LHCN-M2 (cell line): ENCODE measurements at regions not wholly inside any gene's neighbourhood (a gene's known extent, or its start where the extent isn't known, plus 50 kb on each side); places are given as distances from the start of the nearest gene placed in this dataset.
"Not testable (repeated sequence)": the region's sequence is repeated elsewhere in the genome, so short reads cannot be mapped to it uniquely, and the experiment has no call there.

ENCODE experiments used
- DNase-seq: peaks from one replicate; pipeline ENCODE4 v3.0.0-alpha.2; 2012; ENCODE audit warnings: low read depth

DNA sequence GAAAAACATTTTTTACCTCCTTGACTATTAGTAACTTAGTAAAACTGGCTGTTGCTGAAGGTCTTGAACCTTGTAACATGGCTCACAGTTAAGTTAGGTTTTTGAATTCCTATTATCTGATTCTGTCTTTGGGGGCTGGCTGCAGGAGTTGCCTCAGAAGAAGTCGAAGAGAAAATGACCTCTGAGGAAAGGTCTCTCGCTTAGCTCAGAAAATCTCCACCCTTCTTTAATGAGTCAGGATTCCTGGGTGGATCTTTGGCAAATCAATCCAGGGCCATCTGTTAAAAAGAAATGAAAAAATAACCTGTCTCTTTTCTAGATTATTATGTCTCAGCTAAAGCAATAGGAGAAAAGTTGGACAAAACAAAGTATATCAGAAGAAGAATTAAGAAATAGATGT lies 267.8 kb upstream of the SEMA3C start:
- DNase-seq = no peak

DNA sequence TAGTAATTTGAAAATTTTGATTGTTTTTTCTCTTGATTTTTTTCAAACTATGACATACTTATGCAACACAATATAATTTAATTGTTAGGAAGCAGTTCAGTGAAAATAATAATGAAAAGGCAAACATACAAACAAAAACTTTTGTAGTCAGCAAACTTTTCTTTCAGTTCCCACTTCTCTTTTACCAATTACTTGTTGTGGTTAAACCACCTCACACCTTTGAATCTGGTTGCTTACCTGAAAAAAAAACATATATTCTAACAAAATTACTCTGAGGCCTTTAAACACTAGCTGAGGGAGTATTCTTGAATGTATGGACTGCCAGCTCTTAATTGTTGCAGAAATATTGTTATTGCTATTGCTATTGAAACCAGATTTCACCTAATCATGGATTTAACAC lies 266.2 kb upstream of the SEMA3C start:
- DNase-seq = no peak

DNA sequence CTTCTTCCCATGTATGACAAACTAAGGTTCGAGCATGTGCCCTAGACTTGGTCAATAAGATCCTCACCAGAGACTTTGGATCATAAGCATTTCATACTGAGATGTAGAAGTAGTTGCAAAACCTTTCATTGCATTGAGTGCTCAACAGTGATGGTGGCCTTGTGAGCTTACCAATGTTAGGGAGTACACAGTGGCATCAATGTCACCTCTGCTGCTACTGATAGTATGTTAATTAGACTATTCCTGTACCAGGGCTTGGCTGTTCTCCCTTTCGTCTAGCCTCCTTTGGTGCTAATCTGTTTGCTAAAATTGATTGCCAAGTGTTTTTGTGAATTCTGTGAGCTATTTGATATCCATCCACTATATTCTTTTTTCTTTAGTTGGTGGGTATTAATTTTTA lies 264.5 kb upstream of the SEMA3C start:
- no peak for DNase-seq

DNA sequence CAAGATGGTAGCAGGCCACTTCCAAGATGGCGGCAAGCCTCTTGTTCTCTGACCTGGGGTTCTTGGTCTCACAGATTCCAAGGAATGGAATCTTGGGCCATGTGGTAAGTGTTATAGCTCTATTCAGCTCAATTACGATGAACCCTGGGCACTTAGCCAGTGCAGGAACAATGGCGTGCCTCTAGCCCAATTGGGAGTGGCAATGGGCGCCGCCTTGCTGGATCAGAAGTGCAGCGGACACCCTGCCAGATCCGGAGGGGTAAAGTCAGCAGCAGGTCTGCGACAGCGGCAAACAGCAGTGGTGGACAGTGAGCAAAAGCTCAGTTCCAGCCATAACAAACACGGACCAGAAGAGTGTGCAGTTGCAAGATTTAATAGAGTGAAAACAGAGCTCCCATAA lies 263.2 kb upstream of the SEMA3C start:
- not testable (repeated sequence) for DNase-seq

DNA sequence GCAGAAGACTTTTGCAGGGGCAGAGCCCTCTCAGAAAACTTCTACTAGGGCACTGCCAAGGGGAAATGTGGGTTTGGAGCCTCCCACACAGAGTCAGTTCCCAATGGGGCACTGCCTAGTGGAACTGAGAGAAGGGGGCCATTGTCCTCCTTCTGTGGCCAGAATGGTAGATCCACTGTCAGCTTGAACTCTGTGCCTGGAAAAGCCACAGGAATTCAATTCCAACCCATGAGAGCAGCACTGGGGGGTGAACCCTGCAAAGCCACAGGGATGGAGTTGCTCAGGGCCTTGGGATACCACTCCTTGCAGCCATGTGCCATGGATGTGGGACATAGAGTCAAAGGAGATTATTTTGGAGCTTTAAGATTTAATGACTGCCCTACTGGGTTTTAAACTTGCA lies 262.2 kb upstream of the SEMA3C start:
- DNase-seq = no peak

DNA sequence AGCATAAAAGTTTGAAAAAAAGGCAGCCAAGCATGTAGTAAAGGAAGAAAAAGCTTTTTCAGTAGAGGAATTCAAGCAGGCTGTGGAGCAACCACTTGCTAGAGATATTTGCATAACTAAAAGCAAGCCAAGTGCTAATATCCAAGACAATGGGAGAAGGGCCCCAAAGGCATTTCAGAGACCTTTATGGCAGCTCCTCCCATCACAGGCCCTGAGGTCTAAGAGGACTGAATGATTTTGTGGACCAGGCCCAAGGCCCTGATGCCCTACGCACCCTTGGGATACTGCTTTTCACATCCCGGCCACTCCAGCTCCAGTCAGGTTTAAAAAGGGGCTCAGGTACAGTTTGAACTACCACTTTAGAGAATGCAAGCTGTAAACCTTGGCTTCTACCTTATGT lies 261.7 kb upstream of the SEMA3C start:
- DNase-seq = no peak

DNA sequence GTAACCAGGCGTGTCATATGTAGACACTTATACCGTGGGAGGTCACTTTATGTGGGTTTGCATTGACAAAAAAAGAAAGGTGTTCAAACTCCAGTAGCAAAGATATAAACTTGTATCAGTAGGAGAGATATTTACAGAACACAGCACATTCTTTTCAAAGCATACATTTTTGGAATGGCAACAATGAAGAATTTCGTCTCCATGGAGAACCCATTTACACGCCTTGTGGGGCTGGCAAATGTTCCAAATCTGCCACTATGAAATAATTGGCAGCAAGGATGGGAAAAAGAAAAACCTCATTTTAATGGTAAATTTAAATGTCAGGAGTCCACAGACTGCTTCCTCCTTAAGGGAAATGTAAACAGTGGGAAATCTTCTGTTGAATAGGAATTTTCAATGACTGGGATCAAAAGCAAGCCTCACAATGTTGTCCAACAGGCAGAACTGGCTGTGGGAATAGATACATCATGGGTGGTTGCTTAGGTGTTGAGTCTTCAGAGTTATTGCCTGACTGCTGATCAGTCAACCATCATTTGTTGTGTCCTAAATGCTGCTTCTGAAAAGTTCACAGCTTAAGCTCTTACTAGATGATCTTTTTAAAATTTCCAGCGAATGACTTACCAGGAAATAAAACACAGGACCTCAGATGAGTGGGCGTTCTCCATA lies 256.6 kb upstream of the SEMA3C start:
- no peak for DNase-seq

DNA sequence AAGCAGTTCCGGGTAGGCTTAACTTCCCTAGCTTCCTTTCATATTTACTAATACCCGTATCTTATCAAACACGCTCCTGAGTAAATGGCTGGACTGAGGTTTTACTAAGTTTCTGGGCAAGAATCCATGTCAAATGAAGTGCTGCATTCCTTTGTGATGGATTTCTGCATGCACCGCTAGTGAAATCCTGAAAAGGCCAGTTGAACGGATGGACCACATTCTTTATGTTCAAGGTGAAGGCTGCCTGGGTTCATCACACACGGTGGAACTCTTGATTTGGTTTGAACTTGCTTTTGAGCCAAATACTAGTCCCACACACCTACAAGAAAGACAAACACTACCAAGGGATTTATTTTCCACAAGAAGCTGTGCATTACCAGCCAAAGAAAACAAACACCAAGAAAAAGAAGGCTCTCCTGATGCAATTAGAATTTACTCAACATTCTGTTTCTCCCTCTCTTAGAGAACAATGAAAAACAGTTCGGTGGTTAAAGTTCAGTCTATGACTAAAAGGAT lies 255.0 kb upstream of the SEMA3C start:
- DNase-seq = peak; percentile 79

DNA sequence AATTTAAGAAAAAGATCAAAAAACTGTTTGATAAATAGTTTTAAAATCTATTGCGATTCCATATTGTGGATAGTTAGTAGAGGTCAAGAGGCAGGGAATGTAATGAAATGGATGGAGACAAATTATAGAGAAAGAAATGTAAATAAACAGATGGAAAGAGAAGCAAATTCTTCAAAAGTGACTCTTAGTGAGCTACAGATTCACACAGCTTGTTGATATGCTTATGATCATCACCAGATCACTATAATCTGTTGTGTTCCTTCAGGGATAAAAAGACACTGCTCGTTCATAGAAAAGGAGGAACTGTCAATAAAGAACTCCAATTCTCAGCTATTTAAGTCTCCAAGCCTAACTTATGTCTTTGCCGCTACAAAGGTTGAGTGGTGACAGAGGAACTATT lies 251.4 kb upstream of the SEMA3C start:
- DNase-seq = no peak

DNA sequence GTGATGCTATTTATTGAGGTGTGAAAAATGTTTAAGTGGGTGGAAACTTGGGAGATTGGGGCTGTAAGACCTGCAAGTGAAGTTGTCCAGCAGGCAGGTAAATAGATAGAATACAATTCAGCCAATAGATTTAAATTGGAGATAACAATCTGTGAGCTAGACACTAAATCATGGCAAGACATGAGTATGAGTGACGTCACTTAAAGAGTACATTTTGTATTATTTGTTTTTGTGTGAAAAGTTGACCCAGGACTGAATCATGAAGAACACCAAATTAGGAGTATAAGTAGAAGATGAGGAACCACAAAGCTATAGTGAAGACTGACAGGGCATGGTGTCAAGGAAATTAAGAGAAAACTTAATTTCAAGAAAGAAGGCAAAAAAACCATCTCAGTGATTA lies 249.1 kb upstream of the SEMA3C start:
- peak; percentile 43 for DNase-seq

DNA sequence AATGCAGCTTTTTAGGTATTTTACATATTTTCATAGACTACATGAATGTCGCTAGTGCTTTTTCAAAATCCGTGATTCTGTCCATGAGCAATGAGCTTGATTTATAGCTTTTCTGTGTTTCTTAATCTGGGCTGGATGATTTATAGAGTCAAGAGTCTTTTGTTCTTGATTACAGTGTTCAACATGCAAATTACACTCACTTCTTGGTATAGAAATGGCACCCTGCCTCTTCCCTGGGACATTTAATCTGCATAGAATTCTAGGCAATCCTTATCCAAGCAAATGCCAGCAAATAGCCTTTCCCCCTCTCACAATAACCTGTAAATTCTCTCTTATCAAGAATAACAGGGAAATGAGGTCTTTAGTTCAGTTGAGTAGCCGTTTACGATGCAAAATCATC lies 246.2 kb upstream of the SEMA3C start:
- no peak for DNase-seq

DNA sequence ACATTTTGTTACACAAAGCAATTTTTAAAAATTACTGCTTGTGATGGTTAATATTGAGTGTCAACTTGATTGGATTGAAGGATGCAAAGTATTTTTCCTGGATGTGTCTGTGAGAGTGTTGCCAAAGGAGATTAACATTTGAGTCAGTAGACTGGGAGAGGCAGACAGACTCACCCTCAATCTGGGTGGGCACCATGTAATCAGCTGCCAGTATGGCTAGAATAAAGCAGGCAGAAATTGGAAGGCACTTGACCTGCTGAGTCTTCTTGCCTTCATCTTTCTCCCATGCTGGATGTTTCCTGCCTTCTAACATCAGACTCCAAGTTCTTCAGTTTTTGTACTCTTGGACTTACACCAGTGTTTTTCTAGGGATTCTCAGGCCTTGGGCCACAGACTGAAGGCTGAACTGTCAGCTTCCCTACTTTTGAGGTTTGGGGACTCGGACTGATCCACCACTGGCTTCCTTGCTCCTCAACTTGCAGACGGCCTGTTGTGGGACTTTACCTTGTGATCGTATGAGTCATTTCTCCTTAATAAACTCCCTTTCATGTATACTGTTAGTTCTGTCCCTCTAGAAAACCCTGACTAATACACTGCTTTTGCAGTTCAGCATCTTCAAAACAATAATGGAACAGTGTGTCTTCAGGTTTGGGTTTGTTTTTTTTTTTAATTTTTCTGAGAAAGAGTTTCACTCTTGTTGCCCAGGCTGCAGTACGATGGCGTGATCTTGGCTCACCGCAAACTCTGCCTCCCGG lies 244.1 kb upstream of the SEMA3C start:
- peak; percentile 82 for DNase-seq

DNA sequence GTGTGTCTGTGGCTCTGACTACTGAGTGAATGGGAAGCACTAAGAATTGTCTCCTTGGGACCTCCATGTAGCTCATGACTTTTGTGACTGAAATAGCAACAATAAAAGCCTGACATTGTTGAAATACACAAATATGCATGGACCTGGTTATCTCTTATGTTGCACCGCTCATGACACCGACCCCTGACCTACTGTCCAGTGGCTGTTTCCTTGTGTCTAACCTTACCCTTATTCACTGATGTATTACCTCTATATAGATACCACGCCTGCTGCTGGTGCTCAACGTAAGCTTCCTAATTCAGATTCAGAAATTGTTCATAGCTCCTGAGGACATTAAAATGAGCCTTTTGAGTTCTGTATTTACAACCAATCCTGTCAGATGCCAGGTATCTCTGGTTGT lies 243.4 kb upstream of the SEMA3C start:
- DNase-seq = no peak

DNA sequence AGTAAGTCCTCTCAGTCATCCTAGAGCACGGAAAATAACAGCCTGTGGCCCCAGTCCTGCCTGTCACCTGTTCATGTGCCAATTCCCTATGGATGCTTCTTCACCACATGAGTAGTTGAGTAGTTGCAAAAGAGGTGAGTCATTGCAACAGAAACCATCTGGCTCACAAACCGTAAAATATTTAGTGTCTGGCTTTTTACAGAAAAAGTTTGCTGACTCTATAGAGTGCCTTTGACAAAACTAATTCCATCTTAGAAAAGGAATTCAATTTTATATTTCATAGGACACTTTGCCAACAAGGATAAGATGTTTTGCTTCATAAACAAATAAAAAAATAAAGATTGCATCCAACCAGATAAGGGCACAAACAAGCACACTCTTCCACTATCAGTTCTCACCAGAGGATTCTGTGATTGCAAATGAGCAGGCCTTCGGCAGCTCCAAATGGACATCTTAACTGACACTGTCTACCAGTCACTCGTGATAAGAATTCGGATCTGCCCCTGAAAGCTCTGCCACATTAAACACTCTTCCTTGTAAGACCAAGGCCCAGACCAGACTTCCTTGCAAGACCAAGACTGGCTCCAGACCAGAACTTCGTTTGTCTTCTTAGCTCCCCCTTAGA lies 242.7 kb upstream of the SEMA3C start:
- DNase-seq = peak; percentile 100

DNA sequence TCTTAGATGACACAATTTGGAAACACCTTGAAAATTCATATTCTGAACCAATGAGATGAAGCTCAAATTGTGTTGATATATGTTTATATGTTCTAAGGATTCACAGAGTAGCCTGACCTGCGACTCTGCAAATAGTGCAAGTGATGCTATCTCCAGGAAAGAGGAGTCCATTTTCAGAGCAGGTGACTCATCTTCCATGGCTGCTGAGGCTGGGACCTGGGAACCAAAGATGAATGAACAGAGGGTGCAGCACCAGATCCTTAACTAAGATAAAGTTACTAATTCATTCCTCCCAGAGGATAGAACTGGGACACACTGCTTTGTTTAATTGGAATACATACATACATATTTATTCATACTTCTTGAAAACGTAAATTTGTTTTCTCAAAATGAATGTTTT lies 240.6 kb upstream of the SEMA3C start:
- peak; percentile 67 for DNase-seq

DNA sequence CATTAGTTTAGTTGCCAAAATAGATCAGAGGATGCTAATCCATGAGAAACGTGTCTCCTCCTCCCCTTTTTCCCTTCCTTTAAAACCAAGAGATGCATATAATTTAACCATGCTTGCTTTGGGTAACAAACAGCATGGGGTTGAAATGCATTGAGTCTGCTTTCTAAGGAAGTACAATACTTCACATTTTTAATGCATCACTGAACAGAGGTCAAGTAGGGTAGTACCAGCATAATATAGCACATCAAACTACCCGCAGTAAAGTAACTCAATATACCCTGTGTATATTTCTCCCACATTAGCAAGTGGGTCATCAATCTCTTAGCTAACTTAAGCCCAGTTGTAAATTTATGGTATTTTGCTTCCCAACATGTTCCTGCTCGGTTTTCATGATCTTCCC lies 239.3 kb upstream of the SEMA3C start:
- no peak for DNase-seq

DNA sequence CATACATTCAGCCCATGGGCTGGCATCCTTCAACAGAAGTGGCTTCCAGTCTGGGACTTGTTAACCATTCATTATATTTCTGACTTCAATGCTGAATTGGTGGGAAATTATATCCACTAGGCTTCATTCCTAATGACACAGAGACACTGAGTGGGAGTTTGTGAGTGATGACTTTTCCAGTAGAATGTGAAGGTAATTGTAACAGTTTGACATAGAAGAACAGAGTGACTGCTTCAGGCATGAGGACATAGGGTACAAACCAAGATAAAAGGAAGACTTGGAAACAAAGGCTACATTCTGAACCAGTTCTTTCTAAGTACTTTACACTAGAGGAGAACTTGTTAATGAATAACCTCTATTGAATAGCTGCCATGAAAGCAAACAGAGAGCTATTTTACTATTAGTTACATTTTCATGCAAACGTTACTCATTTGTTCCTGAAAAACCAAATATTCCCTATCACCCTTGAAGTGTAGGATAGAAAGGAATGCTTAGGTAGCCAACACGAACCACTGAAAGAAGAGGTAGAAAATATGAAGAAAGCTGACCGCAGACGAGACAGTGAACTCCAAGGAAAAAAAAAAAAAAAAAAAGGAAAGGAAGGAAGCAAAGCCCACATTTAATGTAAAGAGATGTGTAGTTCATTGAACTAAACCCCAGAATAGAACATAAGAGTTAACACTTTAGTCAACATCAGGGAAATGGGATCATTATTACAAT lies 237.0 kb upstream of the SEMA3C start:
- no peak for DNase-seq

DNA sequence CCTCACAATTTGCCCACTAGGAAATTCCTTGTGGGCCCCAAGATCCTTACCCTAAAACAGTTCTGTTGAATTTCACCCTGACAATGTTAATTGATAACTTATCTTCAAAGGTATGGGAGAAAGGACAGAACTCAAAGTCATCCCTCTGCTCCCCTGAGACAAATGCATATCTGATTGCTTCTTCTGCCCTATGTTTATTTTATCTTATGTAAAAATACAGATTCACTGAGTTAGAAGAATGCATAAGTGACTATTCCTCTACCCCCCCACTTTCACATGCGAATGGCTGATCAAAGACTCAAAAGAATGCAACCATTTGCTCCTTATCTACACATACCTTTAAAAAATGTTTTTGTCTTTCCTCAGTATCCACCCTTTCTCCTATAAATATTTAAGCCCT lies 235.7 kb upstream of the SEMA3C start:
- no peak for DNase-seq

DNA sequence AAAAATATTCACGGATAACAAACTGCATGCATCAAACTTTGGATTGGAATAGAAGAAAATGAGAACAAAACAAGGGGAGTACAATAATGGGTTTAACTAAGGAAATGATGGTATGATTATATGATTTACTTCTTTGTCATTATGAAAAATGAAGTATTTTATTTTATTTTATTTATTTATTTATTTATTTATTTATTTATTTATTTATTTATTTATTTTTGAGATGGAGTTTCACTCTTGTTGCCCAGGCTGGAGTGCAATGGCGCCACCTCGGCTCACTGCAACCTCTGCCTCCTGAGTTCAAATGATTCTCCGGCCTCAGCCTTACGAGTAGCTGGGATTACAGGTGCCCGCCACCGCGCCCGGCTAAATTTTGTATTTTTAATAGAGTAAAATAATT lies 234.1 kb upstream of the SEMA3C start:
- DNase-seq = not testable (repeated sequence)

DNA sequence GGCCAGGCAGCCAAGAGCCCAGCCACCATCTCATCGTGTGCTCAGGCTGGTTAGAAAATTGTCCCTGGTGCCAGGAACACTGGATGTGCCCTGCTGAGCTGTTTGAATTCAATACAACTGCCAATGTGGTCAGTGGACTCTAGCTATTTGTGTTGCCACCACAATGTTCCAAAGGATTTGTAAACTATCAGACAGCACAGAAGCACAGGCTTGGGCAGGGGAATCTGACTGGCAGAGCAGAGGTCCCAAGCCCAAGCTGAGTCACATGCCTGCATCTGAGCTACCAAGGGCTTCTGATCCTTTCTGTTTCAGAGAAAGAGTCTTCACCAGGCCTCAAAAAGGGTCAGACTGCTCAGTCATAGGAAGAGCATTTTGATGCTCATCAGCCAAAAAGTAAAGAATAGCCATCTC lies 232.1 kb upstream of the SEMA3C start:
- peak; percentile 85 for DNase-seq

DNA sequence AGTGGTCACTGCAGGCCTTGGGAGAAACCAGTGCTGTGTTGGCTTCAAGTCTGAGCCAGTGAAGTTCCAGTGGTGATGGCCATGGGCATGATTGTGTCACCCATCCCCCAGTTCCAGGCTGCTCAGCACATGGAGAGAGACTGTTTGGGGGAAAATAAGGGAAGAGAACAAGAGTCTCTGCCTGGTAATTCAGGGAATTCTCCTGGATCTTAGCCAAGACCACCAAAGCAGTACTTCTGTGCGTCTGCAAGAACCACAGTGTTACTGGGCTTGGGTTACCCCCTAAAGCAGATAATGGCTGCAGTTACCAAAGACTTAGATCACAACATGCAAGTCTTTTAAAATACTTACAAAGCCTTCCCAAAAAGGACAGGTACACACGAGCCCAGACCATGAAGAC lies 225.0 kb upstream of the SEMA3C start:
- no peak for DNase-seq
